ENCODE measurements at regions not wholly inside any gene's neighbourhood (a gene's known extent, or its start where the extent isn't known, plus 50 kb on each side); places are given as distances from the start of the nearest gene placed in this dataset.

GRCh38 chr9:127553793-127554192 is 58.3 kb upstream of the STXBP1 start:
- no peak for DNase-seq

GRCh38 chr9:127554966-127555839 is 56.9 kb upstream of the STXBP1 start:
- no peak for DNase-seq

- DNase-seq, result peak; percentile 96
Observed at GRCh38 chr9:127555840-127556820, 55.9 kb upstream of the STXBP1 start.

GRCh38 chr9:127556871-127557270 is 55.2 kb upstream of the STXBP1 start:
- DNase-seq, result no peak

- DNase-seq, result peak; percentile 67
Observed at GRCh38 chr9:127557466-127557869, 54.6 kb upstream of the STXBP1 start.

- DNase-seq, result no peak
Observed at GRCh38 chr9:127557998-127558546, 54.0 kb upstream of the STXBP1 start.

GRCh38 chr9:127558581-127559246 is 53.4 kb upstream of the STXBP1 start:
- DNase-seq, result no peak

- no peak for DNase-seq
Observed at GRCh38 chr9:127559247-127559680, 52.8 kb upstream of the STXBP1 start.

GRCh38 chr9:127561491-127562278 is 50.4 kb upstream of the STXBP1 start:
- DNase-seq, result peak; percentile 99
